ENCODE measurements at regions not wholly inside any gene's neighbourhood (a gene's known extent, or its start where the extent isn't known, plus 50 kb on each side); places are given as distances from the start of the nearest gene placed in this dataset.

DNA sequence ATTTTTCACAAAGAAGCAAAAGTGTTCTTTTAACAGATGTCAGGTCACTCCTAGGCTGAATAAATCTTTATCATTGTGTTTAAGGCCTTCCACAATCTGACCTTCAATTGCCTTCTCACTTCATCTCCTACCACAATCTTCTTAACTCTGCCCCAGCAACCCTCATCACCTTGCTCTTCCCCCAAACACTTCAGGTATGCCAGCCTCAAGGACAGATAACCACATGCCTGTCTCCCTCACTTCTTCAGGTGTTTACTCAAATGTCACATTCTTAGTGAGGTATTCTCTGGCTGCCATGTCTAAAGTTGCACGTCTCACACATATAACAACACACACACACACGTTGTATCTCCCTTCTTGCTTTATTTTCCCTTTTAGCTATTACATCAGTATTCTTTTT is 146.5 kb downstream of the ANKRD50 start:
- no CpG with 5 or more reads among the region's 2 CpGs for WGBS, 2 donors (ENCODE audit: extremely low coverage in 2 of 2, insufficient read length in 2 of 2, insufficient replicate concordance in 1 of 2)
- no peak for DNase-seq (ENCODE audit: low spot score)
- no peak overlapping the region for H2AFZ ChIP-seq (ENCODE audit: low read length)
- H3K4me3 ChIP-seq (ENCODE audit: low read length in 2 of 2): no peak overlapping the region
- no peak overlapping the region for H2BK120ac ChIP-seq (ENCODE audit: low read depth, low read length)
- no peak overlapping the region for H3K27ac ChIP-seq (replicated peaks; ENCODE audit: low read length)
- H2BK15ac ChIP-seq (ENCODE audit: low read length): no peak overlapping the region
- no peak overlapping the region for H3K14ac ChIP-seq (ENCODE audit: low read length)
- H3K4ac ChIP-seq (ENCODE audit: low read length): no peak overlapping the region
- no peak overlapping the region for H2BK12ac ChIP-seq (ENCODE audit: low read length)
- no peak overlapping the region for H3K4me2 ChIP-seq (ENCODE audit: insufficient read depth, low read length, poor library complexity, severe bottlenecking)
- H3K9ac ChIP-seq (ENCODE audit: low read depth, low read length, poor library complexity): no peak overlapping the region
- no peak overlapping the region for H3K23ac ChIP-seq (ENCODE audit: low read depth, low read length, poor library complexity)
- H3K4me1 ChIP-seq (ENCODE audit: control insufficient read depth in 2 of 2, insufficient read depth in 1 of 2, low read depth in 1 of 2, low read length in 2 of 2): no peaks in the 10 kb centered on the region
- no peaks in the 10 kb centered on the region for H3K79me1 ChIP-seq (ENCODE audit: low read depth, low read length)
- no peak overlapping the region for H2BK5ac ChIP-seq (ENCODE audit: low read length)
- H4K91ac ChIP-seq (ENCODE audit: low read depth, low read length, poor library complexity): no peak overlapping the region
- no peak overlapping the region for H4K8ac ChIP-seq (ENCODE audit: low read depth, low read length)
- no peak overlapping the region for H3K18ac ChIP-seq (ENCODE audit: low read length)
- H3K9me3 ChIP-seq (replicated peaks in 1 of 2; ENCODE audit: control insufficient read depth in 2 of 2, insufficient read depth in 1 of 2, low read depth in 1 of 2, low read length in 2 of 2): no peaks in the 10 kb centered on the region
- H2AK5ac ChIP-seq (ENCODE audit: low read depth, low read length): no peak overlapping the region
- no peaks in the 10 kb centered on the region for H3K36me3 ChIP-seq (replicated peaks in 1 of 2; ENCODE audit: control insufficient read depth in 2 of 2, insufficient read depth in 2 of 2, low read length in 2 of 2)
- no peaks in the 10 kb centered on the region for H3K27me3 ChIP-seq (ENCODE audit: control insufficient read depth in 3 of 3, insufficient read depth in 3 of 3, low read depth in 1 of 3, low read length in 3 of 3)

DNA sequence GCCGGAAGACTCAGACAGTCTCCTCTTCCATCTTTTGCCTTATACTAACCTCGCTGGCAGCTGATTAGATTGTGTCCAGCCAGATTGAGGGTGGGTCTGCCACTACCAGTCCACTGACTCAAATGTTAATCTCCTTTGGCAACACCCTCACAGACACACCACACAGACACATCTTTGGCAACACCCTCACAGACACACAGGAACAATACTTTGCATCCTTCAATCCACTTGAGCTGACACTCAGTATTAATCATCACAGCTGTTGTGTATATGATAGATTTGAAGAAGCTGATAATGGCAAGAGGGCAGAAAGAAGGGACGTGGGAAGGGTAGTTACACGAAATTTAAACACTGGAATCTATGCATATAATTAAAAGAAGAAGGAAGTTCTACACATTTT is 139.5 kb downstream of the ANKRD50 start:
- Histone ChIP-seq H3K18ac (ENCODE audit: low read length) (no peak overlapping the region), H3K36me3 (replicated peaks in 1 of 2; ENCODE audit: control insufficient read depth in 2 of 2, insufficient read depth in 2 of 2, low read length in 2 of 2) (no peaks in the 10 kb centered on the region), H4K91ac (ENCODE audit: low read depth, low read length, poor library complexity) (no peak overlapping the region), H4K8ac (ENCODE audit: low read depth, low read length) (no peak overlapping the region), H2BK15ac (ENCODE audit: low read length) (no peak overlapping the region), H2AK5ac (ENCODE audit: low read depth, low read length) (no peak overlapping the region), H3K4ac (ENCODE audit: low read length) (no peak overlapping the region), H3K27me3 (ENCODE audit: control insufficient read depth in 3 of 3, insufficient read depth in 3 of 3, low read depth in 1 of 3, low read length in 3 of 3) (no peaks in the 10 kb centered on the region), H3K79me1 (ENCODE audit: low read depth, low read length) (no peaks in the 10 kb centered on the region), H3K14ac (ENCODE audit: low read length) (no peak overlapping the region), H3K9ac (ENCODE audit: low read depth, low read length, poor library complexity) (no peak overlapping the region), H3K4me2 (ENCODE audit: insufficient read depth, low read length, poor library complexity, severe bottlenecking) (no peak overlapping the region), H2BK120ac (ENCODE audit: low read depth, low read length) (no peak overlapping the region), H3K9me3 (replicated peaks in 1 of 2; ENCODE audit: control insufficient read depth in 2 of 2, insufficient read depth in 1 of 2, low read depth in 1 of 2, low read length in 2 of 2) (no peaks in the 10 kb centered on the region), H3K23ac (ENCODE audit: low read depth, low read length, poor library complexity) (no peak overlapping the region), H2BK12ac (ENCODE audit: low read length) (no peak overlapping the region), H3K4me3 (ENCODE audit: low read length in 2 of 2) (no peak overlapping the region), H3K4me1 (ENCODE audit: control insufficient read depth in 2 of 2, insufficient read depth in 1 of 2, low read depth in 1 of 2, low read length in 2 of 2) (no peaks in the 10 kb centered on the region), H2AFZ (ENCODE audit: low read length) (peak overlapping the region; percentile 41), H3K27ac (replicated peaks; ENCODE audit: low read length) (no peak overlapping the region), H2BK5ac (ENCODE audit: low read length) (no peak overlapping the region)
- WGBS, 2 donors (ENCODE audit: extremely low coverage in 2 of 2, insufficient read length in 2 of 2, insufficient replicate concordance in 1 of 2): no CpG with 5 or more reads among the region's 4 CpGs
- DNase-seq (ENCODE audit: low spot score): no peak

DNA sequence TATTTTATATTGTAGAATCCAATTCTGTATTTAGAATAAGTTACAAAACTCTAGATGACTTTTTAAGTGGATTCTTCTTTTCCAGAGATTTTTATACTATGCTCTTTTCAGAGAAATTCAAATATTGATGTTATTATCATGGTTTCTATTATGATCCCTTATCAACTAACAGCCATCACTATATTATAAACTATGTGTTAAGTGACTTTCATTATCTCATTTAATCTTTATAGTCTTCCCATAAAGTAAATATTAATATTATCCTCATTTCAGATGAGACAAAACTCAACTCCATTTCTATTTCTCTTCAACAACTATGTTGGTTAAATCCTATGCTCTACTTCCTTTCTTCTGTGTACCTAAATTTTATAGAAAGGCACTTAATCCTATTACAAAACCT is 132.6 kb downstream of the ANKRD50 start:
- Histone ChIP-seq H3K4me2 (ENCODE audit: insufficient read depth, low read length, poor library complexity, severe bottlenecking) (no peak overlapping the region), H3K18ac (ENCODE audit: low read length) (no peak overlapping the region)

DNA sequence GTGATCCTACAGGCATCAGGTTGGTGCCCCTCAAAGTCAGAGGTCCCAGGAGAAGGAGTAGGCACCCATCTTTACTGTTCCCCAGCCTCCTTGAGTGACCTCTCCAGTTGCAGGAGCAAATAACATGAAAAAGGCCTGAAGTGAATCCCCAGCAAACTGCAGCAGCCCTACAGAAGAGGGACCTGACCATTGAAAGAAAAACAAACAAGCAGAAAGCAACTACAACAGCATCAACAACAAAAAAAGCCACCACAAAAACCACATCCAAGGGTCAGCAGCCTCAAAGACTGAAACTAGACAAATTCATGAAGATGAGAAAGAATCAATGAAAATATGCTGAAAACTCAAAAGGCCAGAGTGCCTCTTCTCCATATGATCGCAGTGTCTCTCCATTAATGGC is 128.7 kb downstream of the ANKRD50 start:
- Histone ChIP-seq H3K9ac (ENCODE audit: low read depth, low read length, poor library complexity) (no peak overlapping the region), H2AFZ (ENCODE audit: low read length) (no peak overlapping the region), H3K14ac (ENCODE audit: low read length) (no peak overlapping the region), H3K36me3 (replicated peaks in 1 of 2; ENCODE audit: control insufficient read depth in 2 of 2, insufficient read depth in 2 of 2, low read length in 2 of 2) (no peaks in the 10 kb centered on the region), H4K91ac (ENCODE audit: low read depth, low read length, poor library complexity) (no peak overlapping the region), H3K4me3 (ENCODE audit: low read length in 2 of 2) (no peak overlapping the region), H3K4me2 (ENCODE audit: insufficient read depth, low read length, poor library complexity, severe bottlenecking) (no peak overlapping the region), H3K79me1 (ENCODE audit: low read depth, low read length) (no peaks in the 10 kb centered on the region), H2BK12ac (ENCODE audit: low read length) (no peak overlapping the region), H3K4me1 (ENCODE audit: control insufficient read depth in 2 of 2, insufficient read depth in 1 of 2, low read depth in 1 of 2, low read length in 2 of 2) (no peaks in the 10 kb centered on the region), H3K23ac (ENCODE audit: low read depth, low read length, poor library complexity) (no peak overlapping the region), H2AK5ac (ENCODE audit: low read depth, low read length) (no peak overlapping the region), H3K18ac (ENCODE audit: low read length) (no peak overlapping the region), H2BK120ac (ENCODE audit: low read depth, low read length) (no peak overlapping the region), H3K27me3 (ENCODE audit: control insufficient read depth in 3 of 3, insufficient read depth in 3 of 3, low read depth in 1 of 3, low read length in 3 of 3) (no peaks in the 10 kb centered on the region), H2BK15ac (ENCODE audit: low read length) (no peak overlapping the region), H4K8ac (ENCODE audit: low read depth, low read length) (no peak overlapping the region), H3K9me3 (replicated peaks in 1 of 2; ENCODE audit: control insufficient read depth in 2 of 2, insufficient read depth in 1 of 2, low read depth in 1 of 2, low read length in 2 of 2) (peaks cover 0 to 8% of the 10 kb centered on the region in 2 donors), H3K4ac (ENCODE audit: low read length) (no peak overlapping the region), H2BK5ac (ENCODE audit: low read length) (no peak overlapping the region), H3K27ac (replicated peaks; ENCODE audit: low read length) (no peak overlapping the region)
- no peak for DNase-seq (ENCODE audit: low spot score)
- no CpG with 5 or more reads among the region's 1 CpG for WGBS, 2 donors (ENCODE audit: extremely low coverage in 2 of 2, insufficient read length in 2 of 2, insufficient replicate concordance in 1 of 2)

More for the DNA sequence above, 132.6 kb downstream of the ANKRD50 start:
- no peak overlapping the region for H4K8ac ChIP-seq (ENCODE audit: low read depth, low read length)
- H2BK12ac ChIP-seq (ENCODE audit: low read length): no peak overlapping the region
- no peak overlapping the region for H4K91ac ChIP-seq (ENCODE audit: low read depth, low read length, poor library complexity)
- no peak overlapping the region for H3K4ac ChIP-seq (ENCODE audit: low read length)
- H3K14ac ChIP-seq (ENCODE audit: low read length): no peak overlapping the region
- H3K27ac ChIP-seq (replicated peaks; ENCODE audit: low read length): no peak overlapping the region
- no peak for DNase-seq (ENCODE audit: low spot score)
- no peak overlapping the region for H2AK5ac ChIP-seq (ENCODE audit: low read depth, low read length)
- H3K9ac ChIP-seq (ENCODE audit: low read depth, low read length, poor library complexity): no peak overlapping the region
- peaks cover 0 to 8% of the 10 kb centered on the region in 2 donors for H3K9me3 ChIP-seq (replicated peaks in 1 of 2; ENCODE audit: control insufficient read depth in 2 of 2, insufficient read depth in 1 of 2, low read depth in 1 of 2, low read length in 2 of 2)
- no peaks in the 10 kb centered on the region for H3K27me3 ChIP-seq (ENCODE audit: control insufficient read depth in 3 of 3, insufficient read depth in 3 of 3, low read depth in 1 of 3, low read length in 3 of 3)
- no peaks in the 10 kb centered on the region for H3K79me1 ChIP-seq (ENCODE audit: low read depth, low read length)
- no peaks in the 10 kb centered on the region for H3K4me1 ChIP-seq (ENCODE audit: control insufficient read depth in 2 of 2, insufficient read depth in 1 of 2, low read depth in 1 of 2, low read length in 2 of 2)
- no peak overlapping the region for H3K4me3 ChIP-seq (ENCODE audit: low read length in 2 of 2)
- H2BK15ac ChIP-seq (ENCODE audit: low read length): no peak overlapping the region
- H2AFZ ChIP-seq (ENCODE audit: low read length): no peak overlapping the region
- no peak overlapping the region for H3K23ac ChIP-seq (ENCODE audit: low read depth, low read length, poor library complexity)
- no peaks in the 10 kb centered on the region for H3K36me3 ChIP-seq (replicated peaks in 1 of 2; ENCODE audit: control insufficient read depth in 2 of 2, insufficient read depth in 2 of 2, low read length in 2 of 2)
- no peak overlapping the region for H2BK5ac ChIP-seq (ENCODE audit: low read length)
- H2BK120ac ChIP-seq (ENCODE audit: low read depth, low read length): no peak overlapping the region
